K562 (cell line): ENCODE measurements at regions not wholly inside any gene's neighbourhood (a gene's known extent, or its start where the extent isn't known, plus 50 kb on each side); places are given as distances from the start of the nearest gene placed in this dataset.
A peak's percentile ranks its signal among the peaks of the same experiment; 100 is the strongest.

ENCODE experiments used
- ATAC-seq: fragments of 200-7000 bp; cut with Tn5 transposase; 3 replicates; pipeline ENCODE4 v1.9.1; 2020; ENCODE audit warnings: moderate library complexity
- BruUV-seq: library from RNA; stranded (reverse); fragments of 400-500 nt; replicated peaks from 2 replicates; lab custom pipeline; 2021; lab: Mats Ljungman, UMichigan
- CTCF ChIA-PET: fragments of 300-600 bp; formaldehyde crosslinking; extraction: SDS; loops from one replicate; lab custom pipeline; 2021; ENCODE audit warnings: low intra/inter-chr PET ratio; lab: Yijun Ruan, JAX
- POLR2A ChIA-PET: fragments of 300-600, 350-650 bp; sonication (Branson Sonifier 250); formaldehyde crosslinking; extraction: SDS; loops from one replicate; lab custom pipeline; 2021; ENCODE audit warnings: antibody characterized with exemption, inconsistent platforms; lab: Yijun Ruan, JAX
- DNase-seq, 4 experiments: peaks; one replicate each; pipeline versions ENCODE4 v3.0.0 to v3.0.0-alpha.2; 2011 to 2018; ENCODE audit warnings: low spot score in 3 of 4, mixed read lengths in 3 of 4; ENCODE audit errors: extremely low read depth in 1 of 4
- FAIRE-seq: peaks from 2 replicates; lab custom pipeline; 2011; peaks lifted over from hg19 to GRCh38; lab: Jason Lieb, UNC
- H2AFZ ChIP-seq: 2 replicates; pipeline ENCODE4 v1.6.0; 2011; ENCODE audit warnings: low read depth, low read length, control low read depth, inconsistent platforms
- H3K27ac ChIP-seq: fragments of 200-600 bp; 3 replicates; pipeline ENCODE4 v1.8.0; 2011; ENCODE audit warnings: low read depth, mild to moderate bottlenecking, control low read depth, inconsistent platforms, low read length, moderate library complexity, mixed read lengths; ENCODE audit errors: extremely low read depth
- H3K27me3 ChIP-seq, 2 experiments: fragments of 300-600 bp in 1 of 2; 2 replicates in 1 of 2; 3 replicates in 1 of 2; pipeline versions ENCODE4 v1.6.0 to v1.8.0; 2011; ENCODE audit warnings: inconsistent platforms in 2 of 2, low read length in 2 of 2, mild to moderate bottlenecking in 1 of 2, mixed read lengths in 1 of 2, moderate library complexity in 1 of 2; ENCODE audit not compliant: control insufficient read depth in 2 of 2, insufficient read depth in 2 of 2
- H3K36me3 ChIP-seq: fragments of 300-600 bp; 3 replicates; pipeline ENCODE4 v1.8.0; 2011; ENCODE audit warnings: mild to moderate bottlenecking, low read length, inconsistent platforms; ENCODE audit not compliant: control insufficient read depth, insufficient read depth
- H3K4me1 ChIP-seq, 2 experiments: fragments of 200-600 bp in 1 of 2; replicated peaks in 1 of 2; 2 replicates in 1 of 2; 3 replicates in 1 of 2; pipeline versions ENCODE4 v1.5.1 to v1.8.0; 2011; ENCODE audit warnings: inconsistent platforms in 2 of 2, low read length in 2 of 2, mild to moderate bottlenecking in 1 of 2, mixed read lengths in 1 of 2, moderate library complexity in 1 of 2; ENCODE audit not compliant: control insufficient read depth in 2 of 2, insufficient read depth in 2 of 2
- H3K4me2 ChIP-seq: 2 replicates; pipeline ENCODE4 v1.6.1; 2011; ENCODE audit warnings: low read length, control low read depth, inconsistent platforms, mixed read lengths; ENCODE audit not compliant: insufficient read depth
- H3K4me3 ChIP-seq: fragments of 200-600 bp; sonication (generic), shearing (Covaris generic); 2 replicates; pipeline ENCODE4 v1.5.1; 2016; ENCODE audit warnings: control low read depth, inconsistent platforms
- H3K79me2 ChIP-seq: fragments of 200-600 bp; 3 replicates; pipeline ENCODE4 v1.8.0; 2011; ENCODE audit warnings: low read length, inconsistent platforms; ENCODE audit not compliant: control insufficient read depth, insufficient read depth
- H3K9ac ChIP-seq, 2 experiments: 2 replicates each; pipeline versions ENCODE4 v1.6.0 to v1.6.1; 2011; ENCODE audit warnings: low read depth in 2 of 2, low read length in 2 of 2, control low read depth in 1 of 2, inconsistent platforms in 1 of 2, mild to moderate bottlenecking in 1 of 2, mixed read lengths in 1 of 2; ENCODE audit not compliant: insufficient read depth in 1 of 2
- H3K9me1 ChIP-seq: one replicate; pipeline ENCODE4 v1.6.0; 2011; ENCODE audit warnings: inconsistent platforms, mild to moderate bottlenecking, low read length, moderate library complexity; ENCODE audit not compliant: control insufficient read depth, insufficient read depth
- H3K9me3 ChIP-seq: replicated peaks from 2 replicates; pipeline ENCODE4 v1.5.1; 2011; ENCODE audit warnings: low read depth, low read length, inconsistent platforms; ENCODE audit not compliant: control insufficient read depth, insufficient read depth
- H4K20me1 ChIP-seq: replicated peaks from 2 replicates; pipeline ENCODE4 v1.6.1; 2011; ENCODE audit warnings: low read length, inconsistent platforms, mixed read lengths; ENCODE audit not compliant: control insufficient read depth, insufficient read depth
- CBX8 ChIP-seq: fragments of 200-600 bp; sonication (generic); IDR thresholded peaks from 2 replicates; pipeline ENCODE4 v1.6.1; 2012; ENCODE audit warnings: borderline replicate concordance, mixed run types, low read depth, mild to moderate bottlenecking, moderate library complexity, mixed read lengths, low read length, control low read depth, inconsistent platforms; ENCODE audit not compliant: poor library complexity, severe bottlenecking; ENCODE audit errors: extremely low read depth
- CEBPB ChIP-seq: fragments of 450-650 bp; IDR thresholded peaks from 2 replicates; pipeline ENCODE4 v1.6.1; 2016; ENCODE audit warnings: missing genetic modification characterization, missing compliant biosample characterization
- GABPB2 ChIP-seq: fragments of 250-450 bp; sonication (Bioruptor Pico); conservative IDR thresholded peaks from 2 replicates; pipeline ENCODE4 v1.5.1; 2021; ENCODE audit warnings: mild to moderate bottlenecking
- HOXB6 ChIP-seq: fragments of 250-450 bp; sonication (Bioruptor Pico); IDR thresholded peaks from 2 replicates; pipeline ENCODE4 v1.5.1; 2022; ENCODE audit warnings: mild to moderate bottlenecking, borderline replicate concordance
- ILK ChIP-seq: fragments of 450-650 bp; IDR thresholded peaks from 2 replicates; pipeline ENCODE4 v1.6.1; 2016; ENCODE audit warnings: missing genetic modification characterization, low read depth, mild to moderate bottlenecking, missing compliant biosample characterization, moderate library complexity, borderline replicate concordance
- PYGO2 ChIP-seq: fragments of 450-650 bp; IDR thresholded peaks from 2 replicates; pipeline ENCODE4 v1.6.1; 2016; ENCODE audit warnings: mild to moderate bottlenecking, missing genetic modification characterization, moderate library complexity, missing compliant biosample characterization
- RB1 ChIP-seq: fragments of 450-650 bp; IDR thresholded peaks from 2 replicates; pipeline ENCODE4 v1.6.1; 2017; ENCODE audit warnings: low read depth, mild to moderate bottlenecking
- RCOR1 ChIP-seq, 2 experiments: IDR thresholded peaks; 2 replicates each; pipeline ENCODE4 v1.6.1; 2012; ENCODE audit warnings: low read depth in 2 of 2, low read length in 2 of 2, borderline replicate concordance in 1 of 2, improper control_type of control experiment in 1 of 2
- ZNF212 ChIP-seq: fragments of 450-650 bp; formaldehyde crosslinking; IDR thresholded peaks from 2 replicates; pipeline ENCODE4 v1.4.0; 2020; ENCODE audit warnings: mild to moderate bottlenecking
- ZNF41 ChIP-seq: fragments of 250-450 bp; sonication (Bioruptor Pico); conservative IDR thresholded peaks from 2 replicates; pipeline ENCODE4 v1.4.0; 2020; ENCODE audit warnings: mild to moderate bottlenecking
- WGBS: fragments of 100-300 bp; shearing (Covaris generic); methylation state at CpG from one replicate; pipeline ENCODE4 v1.1.6; 2016; ENCODE audit warnings: low coverage, mixed read lengths; ENCODE audit not compliant: insufficient coverage; ENCODE audit errors: missing lambda C conversion rate; 5-methylcytosine and 5-hydroxymethylcytosine counted together
- in situ Hi-C: fragments of 300-500 bp; cut with MboI; formaldehyde crosslinking; loops from 4 replicates; pipeline ENCODE4 v1.15.0; 2018; ENCODE audit warnings: inconsistent platforms, mixed read lengths
- intact Hi-C: fragments of 100-400 bp; cut with micrococcal nuclease; formaldehyde crosslinking; loops from 2 replicates; pipeline ENCODE4 v1.14.2; 2022
- TF ChIP-seq, protein P1 (sequence below), 2 experiments: fragments of 450-650 bp in 1 of 2; sonication (generic) in 1 of 2; formaldehyde crosslinking in 1 of 2; IDR thresholded peaks in 1 of 2; conservative IDR thresholded peaks in 1 of 2; 2 replicates each; pipeline versions ENCODE4 v1.6.1 to v1.8.1; 2016 to 2023; ENCODE audit warnings: mild to moderate bottlenecking in 2 of 2, moderate library complexity in 2 of 2, inconsistent platforms in 1 of 2, missing genetic modification reagents in 1 of 2

DNA sequence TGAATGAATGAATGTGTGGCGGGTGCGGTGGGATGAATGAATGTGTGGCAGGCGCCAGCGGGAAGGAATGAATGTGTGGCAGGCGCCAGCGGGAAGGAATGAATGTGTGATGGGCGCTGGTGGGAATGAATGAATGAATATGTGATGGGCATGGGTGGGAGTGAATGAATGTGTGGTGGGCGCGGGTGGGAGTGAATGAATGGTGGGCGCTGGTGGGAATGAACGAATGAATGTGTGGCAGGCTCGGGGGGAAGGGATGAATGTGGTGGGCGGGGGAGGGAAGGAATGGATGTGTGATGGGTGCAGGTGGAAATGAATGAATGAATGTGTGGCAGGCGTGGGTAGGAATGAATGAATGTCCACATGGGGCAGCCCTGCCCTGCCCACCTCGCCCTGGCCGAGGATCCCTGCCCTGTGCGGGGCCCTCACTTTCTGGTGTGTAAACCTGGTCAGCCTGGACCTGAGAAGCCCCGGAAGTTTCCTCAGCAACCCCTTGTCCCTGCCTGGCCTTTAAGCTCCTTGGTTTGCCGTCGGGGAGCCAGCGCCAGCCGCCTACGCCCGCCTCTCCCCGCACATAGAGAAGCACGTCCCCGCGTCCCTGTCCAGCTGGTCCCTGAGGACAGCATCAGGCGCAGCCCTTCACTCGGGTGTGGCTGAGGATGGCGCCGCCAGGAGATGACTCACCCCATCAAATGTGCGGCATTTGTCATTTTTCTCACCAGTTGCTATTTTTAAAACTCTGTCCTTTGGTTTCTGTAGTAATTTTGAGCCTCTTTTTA, 112.8 kb upstream of the LRPAP1 start:
- Histone ChIP-seq H3K27me3 (peaks cover 35 to 98% of the 10 kb centered on the region in 2 experiments), H3K9ac (no peak overlapping the region), H3K4me2 (no peak overlapping the region), H3K4me3 (no peak overlapping the region), H2AFZ (no peak overlapping the region), H3K4me1 (peaks cover 0 to 10% of the 10 kb centered on the region in 2 experiments; a peak in 2 of 5 replicates), H3K9me3 (no peaks in the 10 kb centered on the region), H3K9me1 (no peaks in the 10 kb centered on the region), H4K20me1 (peaks cover 13% of the 10 kb centered on the region; the same call in 1 of the 2 replicates), H3K79me2 (no peaks in the 10 kb centered on the region), H3K36me3 (no peaks in the 10 kb centered on the region), H3K27ac (no peak overlapping the region)
- FAIRE-seq (no peak), ATAC-seq (peak; percentile 76), DNase-seq (peak; percentile 32 to 50 (median 46))
- in situ Hi-C loops (no loop called here), intact Hi-C loops (no loop called here)
- CTCF ChIA-PET: no interaction called here
- BruUV-seq: no TSS peak
- POLR2A ChIA-PET: no interaction called here
- WGBS: 1% methylated on average over 21 of the region's 33 CpGs
- no peak for TF ChIP-seq ILK (tag)
- peak in 1 of 2 experiments; percentile 34; a peak in 1 of 4 replicates for TF ChIP-seq RCOR1 (IDR thresholded peaks at IDR 0.05; ENCODE audit: borderline replicate concordance in 1 of 2, low read depth in 2 of 2, low read length in 2 of 2)
- TF ChIP-seq RB1: no peak
- no peak for TF ChIP-seq CBX8
- TF ChIP-seq, protein P1, sequence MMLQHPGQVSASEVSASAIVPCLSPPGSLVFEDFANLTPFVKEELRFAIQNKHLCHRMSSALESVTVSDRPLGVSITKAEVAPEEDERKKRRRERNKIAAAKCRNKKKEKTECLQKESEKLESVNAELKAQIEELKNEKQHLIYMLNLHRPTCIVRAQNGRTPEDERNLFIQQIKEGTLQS (IDR thresholded peaks at IDR 0.05): peak; percentile 81
- TF ChIP-seq, protein P1 (CRISPR knock-in tag; conservative IDR thresholded peaks at IDR 0.05): no peak
- TF ChIP-seq HOXB6 (CRISPR knock-in tag): no peak
- no peak for TF ChIP-seq CEBPB (tag)
- TF ChIP-seq ZNF212 (CRISPR knock-in tag): no peak
- TF ChIP-seq GABPB2 (CRISPR knock-in tag): no peak
- no peak for TF ChIP-seq PYGO2 (tag)
- TF ChIP-seq ZNF41 (CRISPR knock-in tag): no peak
